GM12878 (cell line): ENCODE measurements at regions not wholly inside any gene's neighbourhood (a gene's known extent, or its start where the extent isn't known, plus 50 kb on each side); places are given as distances from the start of the nearest gene placed in this dataset.

ENCODE experiments used
- ATAC-seq: fragments of 200-7000 bp; cut with Tn5 transposase; 3 replicates; pipeline ENCODE4 v1.9.1; 2020; ENCODE audit warnings: mild to moderate bottlenecking, moderate library complexity
- BruUV-seq: library from RNA; stranded (reverse); fragments of 400-500 nt; replicated peaks from 2 replicates; lab custom pipeline; 2021; lab: Mats Ljungman, UMichigan
- CTCF ChIA-PET: fragments of 300-600 bp; sonication (Branson Sonifier 250); formaldehyde crosslinking; extraction: SDS; loops from one replicate; lab custom pipeline; 2021; ENCODE audit warnings: inconsistent platforms; lab: Yijun Ruan, JAX
- POLR2A ChIA-PET: fragments of 350-600 bp; formaldehyde crosslinking; extraction: SDS; loops from one replicate; lab custom pipeline; 2021; ENCODE audit warnings: inconsistent platforms; lab: Charles Lee
- RAD21 ChIA-PET: fragments of 300-600 bp; sonication (Branson Sonifier 250); formaldehyde crosslinking; loops from one replicate; lab custom pipeline; 2023; ENCODE audit warnings: antibody characterized with exemption; ENCODE audit not compliant: unreplicated experiment; lab: Charles Lee
- SMC1A ChIA-PET: fragments of 300-600 bp; sonication (Branson Sonifier 250); formaldehyde crosslinking; loops from one replicate; lab custom pipeline; 2023; ENCODE audit not compliant: unreplicated experiment, uncharacterized antibody; lab: Charles Lee
- DNase-seq: peaks from one replicate; pipeline ENCODE4 v3.0.0-alpha.2; 2011; ENCODE audit warnings: low read depth, low spot score
- FAIRE-seq: peaks from 3 replicates; lab custom pipeline; 2011; peaks lifted over from hg19 to GRCh38; lab: Jason Lieb, UNC
- H2AFZ ChIP-seq: 2 replicates; pipeline ENCODE4 v1.6.0; 2011; ENCODE audit warnings: low read depth, low read length, control low read depth; ENCODE audit not compliant: control insufficient read depth
- H3K27ac ChIP-seq: 2 replicates; pipeline ENCODE4 v1.5.1; 2011; ENCODE audit warnings: control low read depth; ENCODE audit not compliant: control insufficient read depth, insufficient read depth
- H3K27me3 ChIP-seq, 2 experiments: replicated peaks in 1 of 2; 2 replicates each; pipeline versions ENCODE4 v1.6.0 to v1.6.1; 2011; ENCODE audit warnings: low read length in 1 of 2; ENCODE audit not compliant: control insufficient read depth in 2 of 2, insufficient read depth in 2 of 2
- H3K36me3 ChIP-seq, 2 experiments: 2 replicates each; pipeline ENCODE4 v1.5.1; 2011; ENCODE audit warnings: low read length in 1 of 2; ENCODE audit not compliant: control insufficient read depth in 2 of 2, insufficient read depth in 2 of 2
- H3K4me1 ChIP-seq: 2 replicates; pipeline ENCODE4 v1.6.1; 2011; ENCODE audit warnings: mild to moderate bottlenecking, low read length, moderate library complexity, mixed read lengths; ENCODE audit not compliant: control insufficient read depth, insufficient read depth
- H3K4me2 ChIP-seq: 2 replicates; pipeline ENCODE4 v1.6.0; 2011; ENCODE audit warnings: control low read depth; ENCODE audit not compliant: control insufficient read depth, insufficient read depth
- H3K4me3 ChIP-seq: fragments of 200-600 bp; sonication (generic); 2 replicates; pipeline ENCODE4 v1.5.1; 2016
- H3K79me2 ChIP-seq: 2 replicates; pipeline ENCODE4 v1.6.0; 2011; ENCODE audit warnings: low read length; ENCODE audit not compliant: control insufficient read depth, insufficient read depth
- H3K9ac ChIP-seq: 2 replicates; pipeline ENCODE4 v1.8.0; 2011; ENCODE audit warnings: low read length, control low read depth, mixed read lengths; ENCODE audit not compliant: control insufficient read depth, insufficient read depth
- H3K9me3 ChIP-seq: replicated peaks from 3 replicates; pipeline ENCODE4 v1.5.1; 2011; ENCODE audit warnings: mild to moderate bottlenecking, low read length; ENCODE audit not compliant: control insufficient read depth, insufficient read depth
- H4K20me1 ChIP-seq: 2 replicates; pipeline ENCODE4 v1.6.0; 2011; ENCODE audit not compliant: control insufficient read depth, insufficient read depth
- ESRRA ChIP-seq: IDR thresholded peaks from 2 replicates; pipeline ENCODE4 v1.6.1; 2012; ENCODE audit warnings: mild to moderate bottlenecking, low read length, improper control_type of control experiment
- LARP7 ChIP-seq: fragments of 450-650 bp; IDR thresholded peaks from 2 replicates; pipeline ENCODE4 v1.6.1; 2017; ENCODE audit warnings: mild to moderate bottlenecking
- MAX ChIP-seq: IDR thresholded peaks from 2 replicates; pipeline ENCODE4 v1.6.1; 2012; ENCODE audit warnings: low read depth, low read length, improper control_type of control experiment
- MXI1 ChIP-seq: fragments of 150-350 bp; IDR thresholded peaks from 2 replicates; pipeline ENCODE4 v1.6.1; 2011; ENCODE audit warnings: low read depth, mild to moderate bottlenecking, inconsistent platforms, low read length, improper control_type of control experiment
- NFYB ChIP-seq: IDR thresholded peaks from 2 replicates; pipeline ENCODE4 v1.6.1; 2011; ENCODE audit warnings: low read depth, mild to moderate bottlenecking, low read length, improper control_type of control experiment, moderate library complexity; ENCODE audit not compliant: insufficient read depth
- PML ChIP-seq: IDR thresholded peaks from 2 replicates; pipeline ENCODE4 v1.6.1; 2012; ENCODE audit warnings: low read length, inconsistent platforms
- RBBP5 ChIP-seq: fragments of 200-600 bp; sonication (generic); conservative IDR thresholded peaks from 2 replicates; pipeline ENCODE4 v1.6.1; 2016
- RCOR1 ChIP-seq: conservative IDR thresholded peaks from 2 replicates; pipeline ENCODE4 v1.6.1; 2012; ENCODE audit warnings: low read depth, low read length, improper control_type of control experiment
- RELA ChIP-seq: fragments of 450-650 bp; IDR thresholded peaks from 2 replicates; pipeline ENCODE4 v1.8.0; 2014; ENCODE audit warnings: borderline replicate concordance; ENCODE audit not compliant: partially characterized antibody
- SPI1 ChIP-seq: IDR thresholded peaks from 2 replicates; pipeline ENCODE4 v1.6.1; 2011; ENCODE audit warnings: low read depth, mild to moderate bottlenecking, low read length, moderate library complexity, borderline replicate concordance; ENCODE audit not compliant: insufficient read depth
- SRF ChIP-seq, 2 experiments: IDR thresholded peaks; 2 replicates each; pipeline ENCODE4 v1.6.1; 2011; ENCODE audit warnings: low read depth in 2 of 2, low read length in 2 of 2, mild to moderate bottlenecking in 1 of 2, moderate library complexity in 1 of 2
- STAT3 ChIP-seq: IDR thresholded peaks from 2 replicates; pipeline ENCODE4 v1.6.1; 2011; ENCODE audit warnings: low read depth, low read length, improper control_type of control experiment
- ZBTB11 ChIP-seq: fragments of 450-650 bp; formaldehyde crosslinking; IDR thresholded peaks from 2 replicates; pipeline ENCODE4 v1.5.0; 2022; ENCODE audit warnings: mild to moderate bottlenecking, missing genetic modification characterization
- ZNF592 ChIP-seq: fragments of 450-650 bp; IDR thresholded peaks from 2 replicates; pipeline ENCODE4 v1.6.1; 2017; ENCODE audit warnings: mild to moderate bottlenecking, moderate library complexity
- WGBS: methylation state at CpG from one replicate; pipeline ENCODE4 v1.1.6; 2016; ENCODE audit warnings: low lambda C conversion rate; ENCODE audit not compliant: insufficient replicate concordance, insufficient coverage; ENCODE audit errors: missing lambda C conversion rate; 5-methylcytosine and 5-hydroxymethylcytosine counted together
- in situ Hi-C: fragments of 300-500 bp; cut with MboI; formaldehyde crosslinking; loops from 9 replicates; pipeline ENCODE4 v1.14.3; 2018; ENCODE audit warnings: mixed read lengths
- intact Hi-C: fragments of 100-400 bp; cut with micrococcal nuclease; formaldehyde crosslinking; loops from one replicate; pipeline ENCODE4 v1.14.2; 2022; ENCODE audit not compliant: unreplicated experiment

GRCh38 chr16:48885471-48885870 is 275.5 kb upstream of the N4BP1 start (continued):
- TF ChIP-seq ZNF592, result no peak
- TF ChIP-seq MAX, result no peak
- no peak for TF ChIP-seq SRF (IDR thresholded peaks at IDR 0.05; ENCODE audit: low read depth in 2 of 2, low read length in 2 of 2)

- ChIA-PET RAD21 (no interaction called here), POLR2A (no interaction called here), CTCF (no interaction called here), SMC1A (no interaction called here)
- H3K27me3 ChIP-seq, result no peaks in the 10 kb centered on the region
- H3K9me3 ChIP-seq, result no peaks in the 10 kb centered on the region
- in situ Hi-C loops, result no loop called here
- no peak overlapping the region for H3K9ac ChIP-seq
- intact Hi-C loops, result no loop called here
- H4K20me1 ChIP-seq, result no peaks in the 10 kb centered on the region
- H3K27ac ChIP-seq, result no peak overlapping the region
- ATAC-seq (no peak), FAIRE-seq (no peak), DNase-seq (no peak)
- whole genome bisulfite sequencing, result 0% methylated on average over 2 of the region's 2 CpGs
- no peaks in the 10 kb centered on the region for H3K79me2 ChIP-seq
- no peaks in the 10 kb centered on the region for H3K4me1 ChIP-seq
- no peaks in the 10 kb centered on the region for H3K36me3 ChIP-seq
- H2AFZ ChIP-seq, result no peak overlapping the region
- no peak overlapping the region for H3K4me3 ChIP-seq
- BruUV-seq, result no TSS peak
- no peak overlapping the region for H3K4me2 ChIP-seq
- TF ChIP-seq ZBTB11 (CRISPR knock-in tag) (no peak), ESRRA (no peak), SRF (IDR thresholded peaks at IDR 0.05; ENCODE audit: low read depth in 2 of 2, low read length in 2 of 2) (no peak), NFYB (no peak), RBBP5 (no peak), RELA (no peak), PML (no peak), STAT3 (no peak), SPI1 (no peak), MXI1 (no peak), LARP7 (no peak), RCOR1 (no peak)
Measured at GRCh38 chr16:48881272-48881671, 271.3 kb upstream of the N4BP1 start.
